ENCODE measurements at regions not wholly inside any gene's neighbourhood (a gene's known extent, or its start where the extent isn't known, plus 50 kb on each side); places are given as distances from the start of the nearest gene placed in this dataset.

DNA sequence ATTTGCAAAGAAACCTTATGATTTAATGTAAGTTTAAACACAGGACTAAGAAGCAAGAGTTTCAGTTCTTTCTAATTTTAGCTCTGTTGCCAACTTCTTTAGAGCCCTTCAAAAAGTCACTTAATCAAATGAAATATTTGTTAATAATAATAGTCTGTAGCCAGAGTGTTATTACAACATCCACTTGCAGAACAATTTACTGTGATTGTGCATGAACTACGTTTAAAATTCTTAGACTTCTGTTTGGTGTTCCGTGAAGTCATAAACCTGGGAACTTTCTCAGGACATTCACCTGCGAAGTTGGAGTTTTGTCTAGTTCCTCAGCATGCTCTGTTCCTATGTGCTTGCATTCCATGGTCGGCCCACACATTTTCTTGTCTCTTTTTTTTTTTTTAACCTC lies 244.0 kb upstream of the AVPR1A start (continued):
- TF ChIP-seq, protein P1, sequence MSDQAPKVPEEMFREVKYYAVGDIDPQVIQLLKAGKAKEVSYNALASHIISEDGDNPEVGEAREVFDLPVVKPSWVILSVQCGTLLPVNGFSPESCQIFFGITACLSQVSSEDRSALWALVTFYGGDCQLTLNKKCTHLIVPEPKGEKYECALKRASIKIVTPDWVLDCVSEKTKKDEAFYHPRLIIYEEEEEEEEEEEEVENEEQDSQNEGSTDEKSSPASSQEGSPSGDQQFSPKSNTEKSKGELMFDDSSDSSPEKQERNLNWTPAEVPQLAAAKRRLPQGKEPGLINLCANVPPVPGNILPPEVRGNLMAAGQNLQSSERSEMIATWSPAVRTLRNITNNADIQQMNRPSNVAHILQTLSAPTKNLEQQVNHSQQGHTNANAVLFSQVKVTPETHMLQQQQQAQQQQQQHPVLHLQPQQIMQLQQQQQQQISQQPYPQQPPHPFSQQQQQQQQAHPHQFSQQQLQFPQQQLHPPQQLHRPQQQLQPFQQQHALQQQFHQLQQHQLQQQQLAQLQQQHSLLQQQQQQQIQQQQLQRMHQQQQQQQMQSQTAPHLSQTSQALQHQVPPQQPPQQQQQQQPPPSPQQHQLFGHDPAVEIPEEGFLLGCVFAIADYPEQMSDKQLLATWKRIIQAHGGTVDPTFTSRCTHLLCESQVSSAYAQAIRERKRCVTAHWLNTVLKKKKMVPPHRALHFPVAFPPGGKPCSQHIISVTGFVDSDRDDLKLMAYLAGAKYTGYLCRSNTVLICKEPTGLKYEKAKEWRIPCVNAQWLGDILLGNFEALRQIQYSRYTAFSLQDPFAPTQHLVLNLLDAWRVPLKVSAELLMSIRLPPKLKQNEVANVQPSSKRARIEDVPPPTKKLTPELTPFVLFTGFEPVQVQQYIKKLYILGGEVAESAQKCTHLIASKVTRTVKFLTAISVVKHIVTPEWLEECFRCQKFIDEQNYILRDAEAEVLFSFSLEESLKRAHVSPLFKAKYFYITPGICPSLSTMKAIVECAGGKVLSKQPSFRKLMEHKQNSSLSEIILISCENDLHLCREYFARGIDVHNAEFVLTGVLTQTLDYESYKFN (CRISPR knock-in tag; conservative IDR thresholded peaks at IDR 0.05) = no peak
- no peak for TF ChIP-seq ZZZ3 (CRISPR knock-in tag; IDR thresholded peaks at IDR 0.05; ENCODE audit: borderline replicate concordance)

DNA sequence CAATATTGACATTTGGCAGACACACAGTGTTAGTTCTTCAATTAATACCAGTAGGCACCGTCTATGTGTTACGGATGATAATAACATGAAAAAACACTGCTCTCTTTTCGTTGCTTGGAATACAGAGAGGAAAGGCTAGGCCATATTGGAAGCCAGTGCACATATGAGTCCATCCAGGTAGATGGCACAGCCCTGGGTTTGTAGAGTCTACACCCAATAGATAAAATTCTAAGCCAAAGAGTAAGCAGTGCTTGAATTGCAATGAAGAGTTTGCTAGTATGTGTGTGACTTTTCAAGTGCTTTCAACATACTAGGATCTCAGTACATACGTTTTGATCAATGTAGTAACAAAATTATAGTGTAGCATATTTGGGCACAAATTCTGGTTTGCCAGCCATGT lies 243.3 kb upstream of the AVPR1A start:
- intact Hi-C loops (cut with micrococcal nuclease; ENCODE audit: unreplicated experiment) = no loop called here
- no peak overlapping the region for H3K27ac ChIP-seq (ENCODE audit: extremely low read length, insufficient read depth, low read length)
- ATAC-seq (no peak), FAIRE-seq (no peak), DNase-seq (ENCODE audit: low spot score) (no peak)
- no peak overlapping the region for H3K9ac ChIP-seq (ENCODE audit: insufficient read depth, low read depth, low read length)
- H2AFZ ChIP-seq (ENCODE audit: low read length) = no peak overlapping the region
- no peaks in the 10 kb centered on the region for H3K27me3 ChIP-seq (ENCODE audit: control insufficient read depth in 1 of 2, insufficient read depth in 2 of 2, low read length in 2 of 2)
- in situ Hi-C loops (cut with HindIII; ENCODE audit: extremely low pct_ligation_motif_present, low pct_unique_long_range_greater_than_20kb) = no loop called here
- ChIA-PET POLR2A (no interaction called here), CTCF (ENCODE audit: low intra/inter-chr PET ratio, low total read pairs) (no interaction called here)
- H3K36me3 ChIP-seq (replicated peaks in 1 of 2; ENCODE audit: control insufficient read depth in 1 of 2, insufficient read depth in 2 of 2, low read length in 2 of 2) = no peaks in the 10 kb centered on the region
- no peak for TF ChIP-seq ZNF326 (CRISPR knock-in tag; IDR thresholded peaks at IDR 0.05; ENCODE audit: borderline replicate concordance)
- TF ChIP-seq CBX1 (IDR thresholded peaks at IDR 0.05; ENCODE audit: low read depth) = no peak
- TF ChIP-seq ZNF766 (CRISPR knock-in tag; IDR thresholded peaks at IDR 0.05; ENCODE audit: borderline replicate concordance) = no peak
- no peak for TF ChIP-seq NAIF1 (CRISPR knock-in tag; IDR thresholded peaks at IDR 0.05; ENCODE audit: borderline replicate concordance)
- no peak for TF ChIP-seq GPN1 (CRISPR knock-in tag; IDR thresholded peaks at IDR 0.05; ENCODE audit: borderline replicate concordance)
- H3K9me3 ChIP-seq (ENCODE audit: low read length) = no peaks in the 10 kb centered on the region
- 31% methylated on average over 4 of the region's 4 CpGs for WGBS (ENCODE audit: low lambda C conversion rate)
- no peaks in the 10 kb centered on the region for H3K79me2 ChIP-seq (ENCODE audit: insufficient read depth, low read length)
- H3K4me2 ChIP-seq (ENCODE audit: low read depth, low read length) = no peak overlapping the region
- H3K4me3 ChIP-seq (replicated peaks in 1 of 3; ENCODE audit: insufficient read depth in 1 of 3, low read depth in 2 of 3, low read length in 3 of 3) = no peak overlapping the region
- no TSS peak for BruUV-seq (replicated peaks)
- H4K20me1 ChIP-seq (ENCODE audit: insufficient read depth, low read length) = no peaks in the 10 kb centered on the region
- H3K4me1 ChIP-seq (ENCODE audit: insufficient read depth, low read length) = no peaks in the 10 kb centered on the region

Measured in HepG2 (cell line).